ENCODE measurements at regions not wholly inside any gene's neighbourhood (a gene's known extent, or its start where the extent isn't known, plus 50 kb on each side); places are given as distances from the start of the nearest gene placed in this dataset.

DNA sequence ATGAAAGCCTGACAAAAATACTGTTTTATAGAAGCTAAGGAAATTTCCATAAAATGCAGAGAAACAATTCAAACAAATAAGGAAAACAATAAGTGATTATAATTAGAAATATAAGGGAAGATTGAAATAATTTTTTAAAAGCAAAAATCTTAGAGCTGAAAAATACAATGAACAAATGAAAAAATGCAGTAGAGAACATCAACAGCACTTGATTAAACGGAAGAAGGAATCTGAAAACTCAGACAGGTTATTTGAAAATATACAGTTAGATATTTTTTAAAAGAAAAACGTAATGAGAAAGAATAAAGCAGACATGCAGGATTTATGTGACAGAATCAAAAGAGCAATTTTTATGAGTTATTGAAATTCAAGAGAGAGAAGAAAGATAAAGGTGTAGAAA is 279.1 kb upstream of the MAGI2 start:
- Histone ChIP-seq H3K9me3 (ENCODE audit: insufficient read depth, low read depth, low read length) (no peaks in the 10 kb centered on the region), H3K27me3 (ENCODE audit: insufficient read depth, low read length) (no peaks in the 10 kb centered on the region), H3K27ac (ENCODE audit: low read length) (no peak overlapping the region), H3K4me1 (ENCODE audit: insufficient read depth, low read length) (no peaks in the 10 kb centered on the region), H3K9ac (ENCODE audit: low read depth, low read length) (no peak overlapping the region), H3K36me3 (ENCODE audit: insufficient read depth, low read depth, low read length) (no peaks in the 10 kb centered on the region), H3K4me3 (ENCODE audit: low read length) (no peak overlapping the region)

DNA sequence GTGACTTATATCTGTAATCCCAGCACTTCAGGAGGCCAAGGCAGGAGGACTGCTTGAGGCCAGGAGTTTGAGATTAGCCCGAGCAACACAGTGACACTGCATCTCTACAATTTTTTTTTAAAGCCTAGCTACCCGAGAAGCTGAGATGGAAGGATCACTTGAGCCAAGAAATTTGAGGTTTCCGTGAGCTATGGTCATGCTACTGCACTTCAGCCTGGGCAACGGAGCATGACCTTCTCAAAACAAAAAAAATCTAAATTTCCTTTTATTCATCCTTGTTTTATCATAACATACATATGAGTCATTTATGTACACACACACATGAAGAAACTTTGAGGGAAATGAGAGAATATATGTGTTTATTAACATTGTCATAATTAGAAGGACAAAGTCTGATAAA is 277.5 kb upstream of the MAGI2 start:
- Histone ChIP-seq H3K4me3 (ENCODE audit: low read length) (no peak overlapping the region), H3K9ac (ENCODE audit: low read depth, low read length) (no peak overlapping the region), H3K4me1 (ENCODE audit: insufficient read depth, low read length) (no peaks in the 10 kb centered on the region), H3K27me3 (ENCODE audit: insufficient read depth, low read length) (no peaks in the 10 kb centered on the region), H3K27ac (ENCODE audit: low read length) (no peak overlapping the region), H3K36me3 (ENCODE audit: insufficient read depth, low read depth, low read length) (no peaks in the 10 kb centered on the region), H3K9me3 (ENCODE audit: insufficient read depth, low read depth, low read length) (no peaks in the 10 kb centered on the region)

DNA sequence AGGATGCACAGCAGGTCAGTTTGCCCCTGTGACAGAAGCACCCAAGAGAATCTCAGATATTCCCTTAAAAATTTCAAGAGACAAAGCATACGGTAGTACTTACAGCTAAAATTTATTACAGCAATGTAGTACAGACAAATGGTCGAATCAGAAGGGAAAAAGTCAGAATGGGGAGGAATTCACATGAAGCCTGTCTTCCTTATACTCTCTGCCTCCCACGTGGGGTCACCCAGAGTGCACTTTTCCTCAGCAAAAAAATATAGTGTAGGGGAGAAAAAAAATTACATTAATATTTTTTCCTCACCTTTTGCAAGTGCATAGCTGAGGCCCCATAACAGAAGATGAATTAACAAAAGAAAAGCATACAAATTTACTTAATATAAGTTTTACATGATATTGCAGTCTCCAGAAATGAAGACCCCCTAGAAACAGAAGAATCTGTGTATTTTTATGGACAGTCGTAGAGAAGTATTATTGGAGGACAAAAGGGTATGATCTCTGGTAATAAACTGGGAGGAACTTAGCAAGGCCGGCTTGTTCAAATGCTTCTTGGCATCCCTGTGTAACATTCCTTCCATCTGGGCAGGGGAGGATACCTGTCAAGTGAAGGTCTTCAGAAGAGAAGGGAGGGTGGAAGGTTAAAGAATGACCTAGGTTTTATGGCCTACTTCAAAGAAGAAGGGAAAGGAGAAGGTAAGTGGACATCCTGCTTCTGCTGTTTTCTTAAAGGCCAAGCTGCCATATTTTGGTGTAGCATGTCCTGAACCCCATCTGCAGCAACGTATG is 270.6 kb upstream of the MAGI2 start:
- no peaks in the 10 kb centered on the region for H3K36me3 ChIP-seq (ENCODE audit: insufficient read depth, low read depth, low read length)
- no peaks in the 10 kb centered on the region for H3K9me3 ChIP-seq (ENCODE audit: insufficient read depth, low read depth, low read length)
- no peak overlapping the region for H3K9ac ChIP-seq (ENCODE audit: low read depth, low read length)
- no peak overlapping the region for H3K27ac ChIP-seq (ENCODE audit: low read length)
- no peaks in the 10 kb centered on the region for H3K4me1 ChIP-seq (ENCODE audit: insufficient read depth, low read length)
- no peak overlapping the region for H3K4me3 ChIP-seq (ENCODE audit: low read length)
- H3K27me3 ChIP-seq (ENCODE audit: insufficient read depth, low read length), result no peaks in the 10 kb centered on the region

DNA sequence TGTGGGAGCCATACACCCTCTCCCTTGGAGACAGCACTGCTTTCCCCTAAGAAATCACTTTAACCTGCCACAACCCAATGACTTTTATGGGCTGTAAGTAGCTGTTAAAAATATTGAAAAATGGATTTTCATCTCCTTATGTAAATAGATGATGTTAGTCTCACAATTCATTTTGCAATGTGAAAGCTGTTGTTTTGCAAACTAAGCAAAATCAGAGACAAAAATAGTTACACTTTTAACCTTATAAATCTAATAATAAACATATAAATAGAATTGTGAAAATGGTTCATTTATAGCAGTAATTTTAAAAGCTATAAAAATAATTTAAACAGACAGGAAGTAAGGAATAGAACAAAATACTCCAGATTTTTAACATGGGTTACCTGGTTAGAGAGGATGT is 268.8 kb upstream of the MAGI2 start:
- Histone ChIP-seq H3K4me3 (ENCODE audit: low read length) (no peak overlapping the region), H3K27ac (ENCODE audit: low read length) (no peak overlapping the region), H3K36me3 (ENCODE audit: insufficient read depth, low read depth, low read length) (no peaks in the 10 kb centered on the region), H3K9me3 (ENCODE audit: insufficient read depth, low read depth, low read length) (no peaks in the 10 kb centered on the region), H3K4me1 (ENCODE audit: insufficient read depth, low read length) (no peaks in the 10 kb centered on the region), H3K9ac (ENCODE audit: low read depth, low read length) (no peak overlapping the region), H3K27me3 (ENCODE audit: insufficient read depth, low read length) (no peaks in the 10 kb centered on the region)

DNA sequence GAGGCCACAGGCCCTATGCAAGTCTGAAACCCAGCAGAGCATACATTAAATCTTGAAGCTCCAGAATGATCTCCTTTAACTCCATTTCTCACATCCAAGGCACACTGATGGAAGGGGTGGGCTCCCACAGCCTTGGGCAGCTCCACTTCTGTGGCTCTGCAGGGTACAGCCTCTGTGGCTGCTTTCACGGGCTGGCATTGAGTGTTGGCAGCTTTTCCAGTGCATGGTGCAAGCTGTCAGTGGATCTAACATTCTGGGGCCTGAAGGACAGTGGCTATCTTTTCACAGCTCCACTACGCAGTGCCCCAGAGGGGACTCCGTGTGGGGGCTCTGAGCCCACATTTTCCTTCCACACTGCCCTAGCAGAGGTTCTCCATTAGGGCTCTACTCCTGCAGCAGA is 265.7 kb upstream of the MAGI2 start:
- no peaks in the 10 kb centered on the region for H3K4me1 ChIP-seq (ENCODE audit: insufficient read depth, low read length)
- H3K9me3 ChIP-seq (ENCODE audit: insufficient read depth, low read depth, low read length), result no peaks in the 10 kb centered on the region
- no peaks in the 10 kb centered on the region for H3K36me3 ChIP-seq (ENCODE audit: insufficient read depth, low read depth, low read length)
- H3K4me3 ChIP-seq (ENCODE audit: low read length), result no peak overlapping the region
- H3K27ac ChIP-seq (ENCODE audit: low read length), result no peak overlapping the region
- H3K9ac ChIP-seq (ENCODE audit: low read depth, low read length), result no peak overlapping the region
- H3K27me3 ChIP-seq (ENCODE audit: insufficient read depth, low read length), result no peaks in the 10 kb centered on the region

DNA sequence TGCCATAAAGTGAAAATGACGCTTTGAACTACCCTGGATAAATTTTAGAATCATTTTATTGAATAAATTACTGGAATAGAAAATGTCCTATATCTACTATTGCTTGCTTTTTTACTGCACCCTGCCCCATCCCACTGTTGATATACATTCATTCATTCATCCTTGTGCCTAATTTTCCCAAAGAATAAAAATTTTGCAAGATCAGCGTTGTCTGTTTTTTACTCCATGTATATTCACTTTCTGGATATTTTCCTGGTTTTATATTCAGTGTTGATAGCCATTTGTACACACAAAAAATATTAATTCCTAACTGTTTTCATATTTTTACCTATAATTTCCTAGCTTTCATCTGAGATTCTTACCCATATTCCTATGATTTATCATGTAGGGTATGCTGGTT is 262.9 kb upstream of the MAGI2 start:
- Histone ChIP-seq H3K27ac (ENCODE audit: low read length) (no peak overlapping the region), H3K36me3 (ENCODE audit: insufficient read depth, low read depth, low read length) (no peaks in the 10 kb centered on the region), H3K4me1 (ENCODE audit: insufficient read depth, low read length) (no peaks in the 10 kb centered on the region), H3K9me3 (ENCODE audit: insufficient read depth, low read depth, low read length) (no peaks in the 10 kb centered on the region), H3K9ac (ENCODE audit: low read depth, low read length) (no peak overlapping the region), H3K4me3 (ENCODE audit: low read length) (no peak overlapping the region), H3K27me3 (ENCODE audit: insufficient read depth, low read length) (no peaks in the 10 kb centered on the region)

DNA sequence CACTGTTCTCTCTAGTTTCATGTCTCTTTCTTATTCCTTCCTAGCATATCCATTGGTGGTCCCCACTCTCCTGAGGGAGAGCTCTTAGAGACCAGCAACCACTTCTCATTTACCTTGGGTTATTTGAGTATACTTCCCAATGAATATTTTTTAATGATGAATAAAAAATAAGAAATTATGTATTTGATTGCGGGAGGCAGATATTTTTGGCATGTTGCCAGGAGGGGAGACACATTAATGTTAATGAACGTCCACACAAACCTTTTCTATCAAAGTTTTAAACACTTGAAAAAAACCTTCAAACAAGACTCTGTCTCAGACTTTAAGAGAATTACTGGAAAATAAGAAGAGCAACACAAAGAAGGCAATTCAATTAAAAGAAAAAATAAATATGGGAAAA is 260.6 kb upstream of the MAGI2 start:
- Histone ChIP-seq H3K9ac (ENCODE audit: low read depth, low read length) (no peak overlapping the region), H3K4me1 (ENCODE audit: insufficient read depth, low read length) (no peaks in the 10 kb centered on the region), H3K27me3 (ENCODE audit: insufficient read depth, low read length) (no peaks in the 10 kb centered on the region), H3K9me3 (ENCODE audit: insufficient read depth, low read depth, low read length) (no peaks in the 10 kb centered on the region), H3K27ac (ENCODE audit: low read length) (no peak overlapping the region), H3K4me3 (ENCODE audit: low read length) (no peak overlapping the region), H3K36me3 (ENCODE audit: insufficient read depth, low read depth, low read length) (no peaks in the 10 kb centered on the region)

DNA sequence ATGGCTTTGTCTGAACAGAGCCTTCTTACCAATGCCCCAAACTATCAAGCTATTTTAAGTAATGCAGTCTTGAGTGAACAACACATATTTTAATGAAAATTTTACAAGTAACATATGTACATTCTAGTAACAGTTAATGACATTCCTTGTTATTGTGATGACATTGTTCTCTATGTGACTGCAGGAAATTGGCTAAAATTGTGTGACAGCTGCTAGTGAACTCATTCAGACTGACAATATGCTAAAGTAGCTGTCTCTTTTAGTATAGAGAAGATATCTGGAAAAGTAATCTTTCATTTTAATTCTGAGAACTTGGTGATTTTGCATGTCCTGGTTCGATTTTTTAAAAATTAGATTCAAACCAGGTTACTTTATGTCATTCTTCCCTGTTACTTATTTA is 259.8 kb upstream of the MAGI2 start:
- H3K4me3 ChIP-seq (ENCODE audit: low read length), result no peak overlapping the region
- H3K9me3 ChIP-seq (ENCODE audit: insufficient read depth, low read depth, low read length), result no peaks in the 10 kb centered on the region
- no peaks in the 10 kb centered on the region for H3K4me1 ChIP-seq (ENCODE audit: insufficient read depth, low read length)
- no peak overlapping the region for H3K9ac ChIP-seq (ENCODE audit: low read depth, low read length)
- H3K27me3 ChIP-seq (ENCODE audit: insufficient read depth, low read length), result no peaks in the 10 kb centered on the region
- no peaks in the 10 kb centered on the region for H3K36me3 ChIP-seq (ENCODE audit: insufficient read depth, low read depth, low read length)
- H3K27ac ChIP-seq (ENCODE audit: low read length), result no peak overlapping the region

DNA sequence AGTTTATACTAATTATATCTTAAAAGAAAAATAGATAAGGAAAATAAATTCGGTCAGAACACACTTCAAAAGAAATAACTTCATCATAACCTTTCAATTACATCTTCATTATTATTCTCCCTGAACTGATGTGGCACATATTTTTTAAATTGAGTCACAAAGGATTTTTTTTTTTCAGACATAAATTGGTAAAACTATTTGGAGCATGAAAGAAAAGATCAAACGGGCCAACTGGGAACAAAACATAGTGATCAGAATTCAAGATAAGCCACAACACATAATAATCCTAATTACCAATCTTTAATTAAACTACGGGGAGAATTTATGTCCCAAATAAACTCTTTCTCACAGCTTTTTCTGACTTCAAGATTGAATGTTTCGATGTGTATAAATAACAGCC is 258.2 kb upstream of the MAGI2 start:
- Histone ChIP-seq H3K27me3 (ENCODE audit: insufficient read depth, low read length) (no peaks in the 10 kb centered on the region), H3K9ac (ENCODE audit: low read depth, low read length) (no peak overlapping the region), H3K4me3 (ENCODE audit: low read length) (no peak overlapping the region), H3K9me3 (ENCODE audit: insufficient read depth, low read depth, low read length) (no peaks in the 10 kb centered on the region), H3K27ac (ENCODE audit: low read length) (no peak overlapping the region), H3K36me3 (ENCODE audit: insufficient read depth, low read depth, low read length) (no peaks in the 10 kb centered on the region), H3K4me1 (ENCODE audit: insufficient read depth, low read length) (no peaks in the 10 kb centered on the region)

DNA sequence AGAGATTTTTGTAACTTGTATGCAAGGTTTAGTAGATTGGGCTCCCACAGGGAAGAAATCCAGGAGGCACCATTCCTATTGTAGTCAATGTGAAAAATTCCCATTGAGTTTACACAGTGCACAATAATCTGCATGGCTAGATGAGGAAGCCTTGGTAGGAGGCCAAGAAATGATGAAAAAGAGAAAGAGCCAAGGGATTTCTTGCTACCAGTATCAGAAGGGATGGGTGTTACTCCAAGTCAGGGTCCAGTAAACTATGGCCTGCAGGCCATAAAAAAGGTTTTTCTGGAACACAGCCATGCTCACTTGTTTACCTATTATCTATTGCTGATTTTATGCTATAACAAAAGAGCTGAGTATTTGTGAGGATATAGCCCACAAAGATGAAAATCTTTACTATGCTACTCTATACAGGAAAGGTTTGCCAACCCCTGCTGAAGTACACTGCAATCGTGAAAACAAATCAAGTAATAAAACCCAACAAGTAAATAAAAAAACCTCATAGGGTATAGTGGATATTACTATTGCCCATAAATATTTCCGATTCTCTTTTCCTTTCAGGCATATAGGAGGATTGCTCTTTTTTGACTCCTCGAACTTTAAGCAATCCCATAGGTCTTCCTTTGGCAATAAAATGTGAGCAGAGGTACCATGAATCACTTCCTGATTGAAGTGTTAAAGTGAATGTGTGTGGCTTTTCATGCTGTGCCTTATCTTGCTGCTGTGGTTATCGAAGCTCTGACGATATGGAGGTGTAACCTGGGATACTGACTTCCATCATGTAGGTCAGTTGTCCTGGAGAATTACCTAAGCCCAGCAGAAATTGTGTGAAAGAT is 256.3 kb upstream of the MAGI2 start:
- no peaks in the 10 kb centered on the region for H3K9me3 ChIP-seq (ENCODE audit: insufficient read depth, low read depth, low read length)
- H3K27ac ChIP-seq (ENCODE audit: low read length), result no peak overlapping the region
- no peaks in the 10 kb centered on the region for H3K27me3 ChIP-seq (ENCODE audit: insufficient read depth, low read length)
- H3K4me1 ChIP-seq (ENCODE audit: insufficient read depth, low read length), result no peaks in the 10 kb centered on the region
- no peaks in the 10 kb centered on the region for H3K36me3 ChIP-seq (ENCODE audit: insufficient read depth, low read depth, low read length)
- no peak overlapping the region for H3K9ac ChIP-seq (ENCODE audit: low read depth, low read length)
- no peak overlapping the region for H3K4me3 ChIP-seq (ENCODE audit: low read length)

DNA sequence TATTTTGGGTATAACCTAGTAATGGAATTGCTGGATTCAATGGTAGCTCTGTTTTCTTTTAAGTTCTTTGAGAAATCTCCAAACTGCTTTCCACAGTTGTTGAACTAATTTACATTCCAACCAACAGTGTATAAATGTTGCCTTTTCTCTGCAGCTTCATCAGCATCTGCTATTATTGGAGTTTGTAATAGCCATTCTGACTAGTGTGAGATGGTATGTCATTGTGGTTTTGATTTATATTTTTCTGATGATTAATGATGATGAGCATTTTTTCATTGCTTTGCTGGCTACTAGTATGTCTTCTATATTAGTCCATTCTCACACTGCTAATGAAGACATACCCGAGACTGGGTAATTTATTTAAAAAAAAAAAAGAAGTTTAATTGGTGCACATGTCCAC is 248.6 kb upstream of the MAGI2 start:
- Histone ChIP-seq H3K36me3 (ENCODE audit: insufficient read depth, low read depth, low read length) (no peaks in the 10 kb centered on the region), H3K27ac (ENCODE audit: low read length) (no peak overlapping the region), H3K9ac (ENCODE audit: low read depth, low read length) (no peak overlapping the region), H3K4me3 (ENCODE audit: low read length) (no peak overlapping the region), H3K4me1 (ENCODE audit: insufficient read depth, low read length) (no peaks in the 10 kb centered on the region), H3K9me3 (ENCODE audit: insufficient read depth, low read depth, low read length) (no peaks in the 10 kb centered on the region), H3K27me3 (ENCODE audit: insufficient read depth, low read length) (no peaks in the 10 kb centered on the region)

DNA sequence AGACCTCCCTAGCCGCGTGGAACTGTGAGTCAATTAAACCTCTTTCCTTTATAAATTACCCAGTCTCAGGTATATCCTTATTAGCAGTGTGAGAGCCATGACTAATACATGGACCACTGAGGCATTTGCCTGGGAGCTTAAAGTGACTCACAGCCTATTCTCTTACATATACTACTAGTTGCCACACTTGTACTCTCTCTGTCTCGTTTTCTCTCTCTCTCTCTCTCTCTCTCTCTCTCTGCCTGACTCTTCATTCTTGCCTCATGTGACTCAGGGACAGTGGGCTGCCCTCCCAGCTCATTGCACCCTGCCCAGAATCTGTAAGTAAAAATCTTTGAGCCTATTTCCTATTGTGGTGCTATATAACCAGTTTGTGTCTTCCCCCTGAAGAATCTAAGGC is 238.5 kb upstream of the MAGI2 start:
- Histone ChIP-seq H3K9me3 (ENCODE audit: insufficient read depth, low read depth, low read length) (no peaks in the 10 kb centered on the region), H3K4me3 (ENCODE audit: low read length) (no peak overlapping the region), H3K9ac (ENCODE audit: low read depth, low read length) (no peak overlapping the region), H3K27ac (ENCODE audit: low read length) (no peak overlapping the region), H3K27me3 (ENCODE audit: insufficient read depth, low read length) (no peaks in the 10 kb centered on the region), H3K36me3 (ENCODE audit: insufficient read depth, low read depth, low read length) (no peaks in the 10 kb centered on the region), H3K4me1 (ENCODE audit: insufficient read depth, low read length) (no peaks in the 10 kb centered on the region)
